IMR-90 (cell line): ENCODE measurements at regions not wholly inside any gene's neighbourhood (a gene's known extent, or its start where the extent isn't known, plus 50 kb on each side); places are given as distances from the start of the nearest gene placed in this dataset.
A peak's percentile ranks its signal among the peaks of the same experiment; 100 is the strongest.
"Not testable (repeated sequence)": the region's sequence is repeated elsewhere in the genome, so short reads cannot be mapped to it uniquely, and the experiment has no call there.

Source experiments
- ATAC-seq: fragments of 200-7000 bp; cut with Tn5 transposase; 2 replicates; pipeline ENCODE4 v1.9.1; 2020; ENCODE audit warnings: low read depth, mild to moderate bottlenecking, moderate library complexity
- BruUV-seq: library from RNA; stranded (reverse); fragments of 400-500 nt; replicated peaks from 2 replicates; lab custom pipeline; 2021; lab: Mats Ljungman, UMichigan
- CTCF ChIA-PET: fragments of 300-600 bp; formaldehyde crosslinking; extraction: SDS; loops from one replicate; lab custom pipeline; 2021; ENCODE audit warnings: antibody characterized with exemption; lab: Yijun Ruan, JAX
- POLR2A ChIA-PET: fragments of 300-600 bp; sonication (Branson Sonifier 250); formaldehyde crosslinking; loops from one replicate; lab custom pipeline; 2022; ENCODE audit warnings: antibody characterized with exemption; ENCODE audit not compliant: unreplicated experiment; lab: Charles Lee
- DNase-seq: peaks from one replicate; pipeline ENCODE4 v3.0.0; 2013
- H2AFZ ChIP-seq: replicated peaks from 2 replicates; pipeline ENCODE3; 2013; ENCODE audit warnings: low read length, mild to moderate bottlenecking; ENCODE audit not compliant: poor library complexity
- H2AK5ac ChIP-seq: 2 replicates; pipeline ENCODE4 v1.6.1; 2013; ENCODE audit warnings: low read depth, low read length, inconsistent platforms
- H2AK9ac ChIP-seq: replicated peaks from 2 replicates; pipeline ENCODE3; 2013; ENCODE audit warnings: mild to moderate bottlenecking, low read depth, low read length, moderate library complexity; ENCODE audit not compliant: poor library complexity
- H2BK120ac ChIP-seq: 2 replicates; pipeline ENCODE4 v1.6.1; 2013; ENCODE audit warnings: low read depth, low read length, inconsistent platforms
- H2BK15ac ChIP-seq: 3 replicates; pipeline ENCODE4 v1.6.1; 2013; ENCODE audit warnings: low read depth, low read length, inconsistent platforms
- H2BK20ac ChIP-seq: 2 replicates; pipeline ENCODE4 v1.6.1; 2013; ENCODE audit warnings: low read depth, mild to moderate bottlenecking, inconsistent platforms, low read length, moderate library complexity
- H2BK5ac ChIP-seq: 2 replicates; pipeline ENCODE4 v1.6.1; 2013; ENCODE audit warnings: mild to moderate bottlenecking, low read depth, low read length, inconsistent platforms; ENCODE audit not compliant: poor library complexity, severe bottlenecking
- H3K14ac ChIP-seq: replicated peaks from 2 replicates; pipeline ENCODE4 v1.6.1; 2013; ENCODE audit warnings: low read depth, low read length, inconsistent platforms
- H3K18ac ChIP-seq: 2 replicates; pipeline ENCODE4 v1.6.1; 2013; ENCODE audit warnings: low read depth, low read length, control low read depth
- H3K23ac ChIP-seq: 2 replicates; pipeline ENCODE4 v1.6.1; 2013; ENCODE audit warnings: low read depth, low read length, inconsistent platforms
- H3K27ac ChIP-seq: 2 replicates; pipeline ENCODE4 v1.5.1; 2013; ENCODE audit warnings: mild to moderate bottlenecking, control low read depth, low read length; ENCODE audit not compliant: insufficient read depth
- H3K27me3 ChIP-seq: 2 replicates; pipeline ENCODE4 v1.6.1; 2013; ENCODE audit warnings: low read length; ENCODE audit not compliant: control insufficient read depth, insufficient read depth
- H3K36me3 ChIP-seq: 2 replicates; pipeline ENCODE4 v1.6.1; 2013; ENCODE audit warnings: low read length, mixed read lengths; ENCODE audit not compliant: control insufficient read depth, insufficient read depth
- H3K4ac ChIP-seq: 2 replicates; pipeline ENCODE4 v1.6.1; 2013; ENCODE audit warnings: low read depth, low read length, inconsistent platforms
- H3K4me1 ChIP-seq: 2 replicates; pipeline ENCODE4 v1.6.1; 2013; ENCODE audit warnings: low read length, mixed read lengths; ENCODE audit not compliant: control insufficient read depth, insufficient read depth
- H3K4me2 ChIP-seq: 2 replicates; pipeline ENCODE4 v1.6.1; 2013; ENCODE audit warnings: low read depth, mild to moderate bottlenecking, control low read depth, low read length, moderate library complexity
- H3K4me3 ChIP-seq: 2 replicates; pipeline ENCODE4 v1.5.1; 2013; ENCODE audit warnings: low read depth, mild to moderate bottlenecking, control low read depth, low read length, moderate library complexity; ENCODE audit not compliant: insufficient read depth
- H3K56ac ChIP-seq: 2 replicates; pipeline ENCODE4 v1.6.1; 2013; ENCODE audit warnings: low read length, inconsistent platforms; ENCODE audit not compliant: insufficient read depth; ENCODE audit errors: extremely low read depth
- H3K79me1 ChIP-seq, 2 experiments: 2 replicates each; pipeline ENCODE4 v1.6.1; 2013; ENCODE audit warnings: low read length in 2 of 2, inconsistent platforms in 1 of 2, low read depth in 1 of 2
- H3K9ac ChIP-seq: 2 replicates; pipeline ENCODE4 v1.6.1; 2013; ENCODE audit warnings: low read depth, low read length, control low read depth
- H3K9me1 ChIP-seq: 2 replicates; pipeline ENCODE4 v1.6.1; 2013; ENCODE audit warnings: low read length, inconsistent platforms; ENCODE audit not compliant: insufficient read depth
- H3K9me3 ChIP-seq: 2 replicates; pipeline ENCODE4 v1.6.1; 2013; ENCODE audit warnings: low read length; ENCODE audit not compliant: control insufficient read depth, insufficient read depth
- H4K20me1 ChIP-seq: 2 replicates; pipeline ENCODE4 v1.6.1; 2013; ENCODE audit warnings: low read length, inconsistent platforms; ENCODE audit not compliant: insufficient read depth
- H4K5ac ChIP-seq: 2 replicates; pipeline ENCODE4 v1.6.1; 2013; ENCODE audit warnings: mild to moderate bottlenecking, low read depth, low read length, control low read depth
- H4K8ac ChIP-seq, 2 experiments: 2 replicates each; pipeline ENCODE4 v1.6.1; 2013; ENCODE audit warnings: low read depth in 2 of 2, low read length in 2 of 2, control low read depth in 1 of 2, inconsistent platforms in 1 of 2
- H4K91ac ChIP-seq: 2 replicates; pipeline ENCODE4 v1.6.1; 2013; ENCODE audit warnings: low read depth, low read length, inconsistent platforms; ENCODE audit not compliant: insufficient read depth
- MXI1 ChIP-seq: IDR thresholded peaks from 2 replicates; pipeline ENCODE4 v1.6.1; 2012; ENCODE audit warnings: low read depth, mild to moderate bottlenecking, low read length, moderate library complexity, borderline replicate concordance
- RCOR1 ChIP-seq: IDR thresholded peaks from 2 replicates; pipeline ENCODE4 v1.6.1; 2012; ENCODE audit warnings: mild to moderate bottlenecking, low read length, improper control_type of control experiment; ENCODE audit not compliant: insufficient replicate concordance
- RFX5 ChIP-seq: IDR thresholded peaks from 2 replicates; pipeline ENCODE4 v1.8.0; 2012; ENCODE audit warnings: low read depth, mild to moderate bottlenecking, low read length, moderate library complexity
- WGBS, 2 experiments: methylation state at CpG; one replicate each; pipeline versions ENCODE4 v1.1.5 to v1.1.7; 2013; ENCODE audit warnings: missing lambda C conversion rate in 2 of 2; ENCODE audit not compliant: insufficient read length in 1 of 2; ENCODE audit errors: extremely low coverage in 2 of 2; 5-methylcytosine and 5-hydroxymethylcytosine counted together
- dilution Hi-C: fragments of 300-500 bp; cut with HindIII; formaldehyde crosslinking; loops from one replicate; pipeline ENCODE4 v1.14.3; 2018; ENCODE audit warnings: low sequenced_read_pairs; ENCODE audit not compliant: unreplicated experiment
- in situ Hi-C: fragments of 300-500 bp; cut with MboI; formaldehyde crosslinking; loops from 3 replicates; pipeline ENCODE4 v1.14.3; 2019; ENCODE audit warnings: low sequenced_read_pairs, inconsistent platforms, mixed read lengths
- intact Hi-C: fragments of 100-400 bp; cut with micrococcal nuclease; formaldehyde crosslinking; loops from 2 replicates; pipeline ENCODE4 v1.10.0; 2022

GRCh38 chr6:113068570-113068969, 721.4 kb downstream of the RFPL4B start:
- Histone ChIP-seq H4K20me1 (no peaks in the 10 kb centered on the region), H3K9me3 (no peaks in the 10 kb centered on the region), H3K36me3 (no peaks in the 10 kb centered on the region), H3K14ac (peak overlapping the region; percentile 63; the same call in 1 of the 2 replicates), H3K9me1 (no peaks in the 10 kb centered on the region), H2BK20ac (peak overlapping the region; percentile 84), H2BK5ac (peak overlapping the region; percentile 74), H2BK15ac (no peak overlapping the region), H3K4me3 (no peak overlapping the region), H3K9ac (no peak overlapping the region), H2AK5ac (no peak overlapping the region), H3K27me3 (no peaks in the 10 kb centered on the region), H2AK9ac (no peak overlapping the region), H4K91ac (no peak overlapping the region), H4K5ac (peak overlapping the region; percentile 16; the same call in 1 of the 2 replicates), H4K8ac (0 out of 4 replicates have a peak overlapping the region, but pooled peaks of 1 of the 2 experiments have one; percentile 17), H3K56ac (no peak overlapping the region), H2BK120ac (peak overlapping the region; percentile 37), H3K18ac (peak overlapping the region; percentile 12; the same call in 1 of the 2 replicates), H2AFZ (no peak overlapping the region), H3K79me1 (no peaks in the 10 kb centered on the region), H3K4me1 (peaks cover 7% of the 10 kb centered on the region), H3K4me2 (no peak overlapping the region), H3K27ac (no peak overlapping the region), H3K23ac (0 out of 2 replicates have a peak overlapping the region, but pooled peaks have one; percentile 38), H3K4ac (no peak overlapping the region)
- no peak for TF ChIP-seq RCOR1
- no peak for TF ChIP-seq RFX5
- TF ChIP-seq MXI1: no peak
- in situ Hi-C loops: no loop called here
- whole genome bisulfite sequencing, 2 experiments: no CpG with 5 or more reads among the region's 2 CpGs
- BruUV-seq: no TSS peak
- DNase-seq: no peak
- POLR2A ChIA-PET: no interaction called here
- ATAC-seq: no peak
- CTCF ChIA-PET: no interaction called here
- dilution Hi-C loops: no loop called here
- intact Hi-C loops: no loop called here

DNA sequence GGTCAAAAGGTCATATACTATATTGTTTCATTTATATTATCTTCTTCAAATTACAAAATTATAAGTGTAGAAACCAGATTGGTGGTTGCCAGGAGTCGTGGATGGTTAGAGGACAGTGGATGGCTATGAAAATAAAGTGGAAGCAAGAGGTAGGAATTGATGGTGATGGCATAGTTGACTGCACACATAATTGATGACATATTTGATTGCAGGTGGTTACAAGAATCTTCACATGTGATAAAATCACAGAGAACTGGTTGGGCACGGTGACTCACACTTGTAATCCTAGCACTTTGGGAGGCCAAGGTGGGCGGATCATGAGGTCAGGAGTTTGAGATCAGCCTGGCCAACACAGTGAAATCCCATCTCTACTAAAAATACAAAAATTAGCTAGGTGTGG, 723.6 kb downstream of the RFPL4B start:
- H3K27ac ChIP-seq, H3K14ac ChIP-seq, H3K23ac ChIP-seq, H2BK5ac ChIP-seq, CTCF ChIA-PET, H3K36me3 ChIP-seq, H3K4me3 ChIP-seq, H3K9me1 ChIP-seq, in situ Hi-C loops, H3K4me1 ChIP-seq, H3K56ac ChIP-seq, H3K27me3 ChIP-seq, POLR2A ChIA-PET, H2AK9ac ChIP-seq, H3K9me3 ChIP-seq, ATAC-seq, BruUV-seq, H4K20me1 ChIP-seq, H4K5ac ChIP-seq, dilution Hi-C loops, H2BK120ac ChIP-seq, H2AFZ ChIP-seq, H3K18ac ChIP-seq, H4K91ac ChIP-seq, H3K79me1 ChIP-seq, H4K8ac ChIP-seq, DNase-seq, H3K4me2 ChIP-seq, H3K9ac ChIP-seq, intact Hi-C loops, H2BK15ac ChIP-seq: not testable (repeated sequence)
- peak overlapping the region; percentile 16; the same call in 1 of the 2 replicates for H3K4ac ChIP-seq
- H2AK5ac ChIP-seq: peak overlapping the region; percentile 33; the same call in 1 of the 2 replicates
- WGBS, 2 experiments: no CpG with 5 or more reads among the region's 3 CpGs
- H2BK20ac ChIP-seq: peak overlapping the region; percentile 49; the same call in 1 of the 2 replicates
